HAP-1 (cell line): ENCODE measurements at regions not wholly inside any gene's neighbourhood (a gene's known extent, or its start where the extent isn't known, plus 50 kb on each side); places are given as distances from the start of the nearest gene placed in this dataset.

Source experiments
- DNase-seq, 2 experiments: peaks; one replicate each; pipeline ENCODE4 v3.0.0-alpha.2; 2016 to 2020; ENCODE audit warnings: low spot score in 2 of 2
- H3K27me3 ChIP-seq: fragments of 250-450 bp; sonication (Bioruptor Pico); 2 replicates; pipeline ENCODE4 v1.5.1; 2020; ENCODE audit warnings: low read depth, mild to moderate bottlenecking, moderate library complexity
- H3K36me3 ChIP-seq: fragments of 250-450 bp; sonication (Bioruptor Pico); replicated peaks from 2 replicates; pipeline ENCODE4 v1.5.1; 2020; ENCODE audit warnings: mild to moderate bottlenecking
- H3K4me1 ChIP-seq: fragments of 250-450 bp; sonication (Bioruptor Pico); 2 replicates; pipeline ENCODE4 v1.5.1; 2020; ENCODE audit warnings: mild to moderate bottlenecking
- H3K4me3 ChIP-seq: fragments of 250-450 bp; sonication (Bioruptor Pico); 2 replicates; pipeline ENCODE4 v1.5.1; 2020; ENCODE audit warnings: mild to moderate bottlenecking, moderate library complexity
- H3K9me3 ChIP-seq: fragments of 250-450 bp; sonication (Bioruptor Pico); 2 replicates; pipeline ENCODE4 v1.5.1; 2020; ENCODE audit warnings: mild to moderate bottlenecking, moderate library complexity
- in situ Hi-C: fragments of 300-500 bp; cut with MboI; formaldehyde crosslinking; loops from 3 replicates; pipeline ENCODE4 v1.14.3; 2020; ENCODE audit warnings: low sequenced_read_pairs, inconsistent platforms, mixed read lengths

DNA sequence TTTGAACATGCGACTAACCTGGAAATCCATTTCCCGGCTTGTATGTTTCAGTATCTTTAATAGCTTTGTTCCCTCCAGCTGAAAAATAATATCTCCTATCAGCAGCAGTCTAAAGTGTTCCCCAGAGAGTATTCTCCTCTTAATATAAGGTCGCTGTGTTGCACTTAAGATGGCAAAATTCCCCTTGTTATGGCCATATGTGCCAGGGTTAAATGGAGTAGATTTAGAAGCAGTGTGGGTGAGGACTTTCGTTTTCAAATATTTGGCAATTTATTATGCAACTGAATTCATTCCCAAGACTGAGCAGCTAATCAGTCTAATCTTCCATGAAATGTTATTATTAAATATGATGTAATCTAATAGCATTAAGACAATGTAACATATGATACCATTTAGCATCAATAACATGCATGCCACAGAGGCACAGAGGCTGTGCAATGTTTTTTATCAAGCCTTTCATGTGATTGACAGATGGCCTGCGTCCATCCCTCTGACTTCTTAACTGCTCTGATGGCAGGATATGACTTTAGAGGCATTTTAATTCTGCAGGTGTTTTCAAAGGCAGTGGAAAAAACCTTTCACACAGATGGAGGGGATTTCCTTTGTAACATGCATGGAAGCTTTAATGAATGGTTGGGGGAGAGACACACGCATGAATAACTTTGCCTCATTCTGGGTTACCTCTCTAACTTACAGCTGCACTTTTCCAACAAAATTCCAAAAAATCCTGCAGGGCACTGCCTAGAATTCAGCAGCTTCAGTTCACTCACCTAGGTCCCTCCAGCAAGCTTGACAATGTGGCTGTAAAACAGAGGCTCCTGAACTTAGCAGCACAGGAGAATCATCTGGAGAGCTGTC, 55.1 kb upstream of the ZPBP start:
- H3K4me3 ChIP-seq = no peak overlapping the region
- no peaks in the 10 kb centered on the region for H3K36me3 ChIP-seq
- H3K27me3 ChIP-seq = no peaks in the 10 kb centered on the region
- no peak for DNase-seq
- H3K4me1 ChIP-seq = no peaks in the 10 kb centered on the region
- in situ Hi-C loops = loop anchor here (25.0 kb wide), 1 partner anchor 1214 kb away; no protein-coding TSS in a partner anchor
- no peaks in the 10 kb centered on the region for H3K9me3 ChIP-seq

DNA sequence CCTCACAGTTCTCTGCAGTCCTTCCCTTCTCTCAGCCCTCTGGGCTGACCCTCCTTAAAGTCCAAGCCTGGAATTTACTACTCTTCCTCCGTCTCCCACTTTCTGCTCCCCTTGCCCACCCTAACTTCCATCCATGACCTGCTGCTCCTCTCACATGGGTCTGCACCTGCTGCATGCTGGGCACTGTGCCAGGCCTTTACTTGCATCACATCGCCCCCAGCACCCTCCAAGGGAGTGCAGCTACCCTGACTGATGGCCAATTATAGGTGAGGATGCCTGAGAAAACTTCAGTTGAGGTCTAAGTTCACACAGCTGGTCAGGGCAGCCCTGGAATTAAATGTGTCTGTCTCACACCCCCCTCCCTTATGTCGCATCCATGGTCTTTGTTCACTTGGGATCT, 53.6 kb upstream of the ZPBP start:
- DNase-seq = no peak
- in situ Hi-C loops = loop anchor here (25.0 kb wide), 1 partner anchor 1216 kb away; no protein-coding TSS in a partner anchor
- Histone ChIP-seq H3K36me3 (no peaks in the 10 kb centered on the region), H3K27me3 (no peaks in the 10 kb centered on the region), H3K9me3 (no peaks in the 10 kb centered on the region), H3K4me1 (no peaks in the 10 kb centered on the region), H3K4me3 (no peak overlapping the region)

DNA sequence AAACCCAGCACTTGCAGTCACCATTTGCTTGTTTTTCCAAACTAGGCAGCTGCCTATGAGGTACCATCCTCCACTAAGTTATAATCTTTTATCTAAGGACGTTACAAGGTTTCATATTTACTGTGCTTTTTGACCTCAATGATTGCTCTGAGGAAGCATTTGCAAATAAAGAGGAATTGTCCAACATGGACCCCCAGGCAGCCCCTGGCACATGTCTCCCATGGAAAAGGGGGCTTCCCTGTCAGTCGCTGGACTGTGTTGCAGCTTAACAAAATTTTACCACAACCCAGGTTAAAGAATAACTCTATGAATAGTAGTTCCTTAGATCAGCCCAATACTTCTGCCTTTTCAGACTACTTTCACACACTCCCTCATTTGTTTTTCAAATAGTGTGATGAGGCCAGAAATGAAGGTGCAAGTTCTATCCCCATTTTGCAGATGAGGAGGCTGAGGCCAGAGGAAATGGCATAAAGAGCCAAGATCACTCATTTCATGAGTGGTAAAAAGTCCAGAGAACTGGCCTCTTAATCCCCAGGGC, 52.8 kb upstream of the ZPBP start:
- in situ Hi-C loops = loop anchor here (25.0 kb wide), 1 partner anchor 1216 kb away; no protein-coding TSS in a partner anchor
- Histone ChIP-seq H3K4me1 (no peaks in the 10 kb centered on the region), H3K36me3 (no peaks in the 10 kb centered on the region), H3K27me3 (no peaks in the 10 kb centered on the region), H3K4me3 (no peak overlapping the region), H3K9me3 (no peaks in the 10 kb centered on the region)
- no peak for DNase-seq

GRCh38 chr7:50145226-50145625, 52.2 kb upstream of the ZPBP start:
- Histone ChIP-seq H3K36me3 (no peaks in the 10 kb centered on the region), H3K4me3 (no peak overlapping the region), H3K4me1 (no peaks in the 10 kb centered on the region), H3K9me3 (no peaks in the 10 kb centered on the region), H3K27me3 (no peaks in the 10 kb centered on the region)
- no peak for DNase-seq
- in situ Hi-C loops = loop anchor here (25.0 kb wide), 1 partner anchor 1217 kb away; no protein-coding TSS in a partner anchor
